HCT116 (cell line): ENCODE measurements at regions not wholly inside any gene's neighbourhood (a gene's known extent, or its start where the extent isn't known, plus 50 kb on each side); places are given as distances from the start of the nearest gene placed in this dataset.

ENCODE experiments used
- CEBPB ChIP-seq: IDR thresholded peaks from 2 replicates; pipeline ENCODE4 v1.6.1; 2012; ENCODE audit warnings: low read depth
- EGR1 ChIP-seq: IDR thresholded peaks from 2 replicates; pipeline ENCODE4 v1.6.1; 2012; ENCODE audit warnings: low read depth
- EZH2phosphoT487 ChIP-seq: fragments of 200-600 bp; IDR thresholded peaks from 2 replicates; pipeline ENCODE4 v1.6.1; 2018; ENCODE audit warnings: antibody characterized with exemption, borderline replicate concordance
- POLR2A ChIP-seq: IDR thresholded peaks from 2 replicates; pipeline ENCODE4 v1.7.0; 2011; ENCODE audit warnings: borderline replicate concordance; ENCODE audit not compliant: insufficient read depth, insufficient read length; ENCODE audit errors: extremely low read depth
- POLR2AphosphoS5 ChIP-seq: IDR thresholded peaks from 2 replicates; pipeline ENCODE4 v1.6.1; 2011; ENCODE audit warnings: mild to moderate bottlenecking, low read depth, low read length, moderate library complexity
- RAD21 ChIP-seq: IDR thresholded peaks from 2 replicates; pipeline ENCODE4 v1.6.1; 2012; ENCODE audit warnings: low read depth, mild to moderate bottlenecking
- YY1 ChIP-seq: IDR thresholded peaks from 2 replicates; pipeline ENCODE4 v1.6.1; 2011; ENCODE audit warnings: low read length, low read depth, moderate library complexity, mild to moderate bottlenecking; ENCODE audit not compliant: insufficient replicate concordance; ENCODE audit errors: extremely low read depth
- TF ChIP-seq, protein P1 (sequence below): IDR thresholded peaks from 2 replicates; pipeline ENCODE4 v1.6.1; 2011; ENCODE audit warnings: mild to moderate bottlenecking, low read length, moderate library complexity; ENCODE audit not compliant: insufficient replicate concordance; ENCODE audit errors: extremely low read depth
- TF ChIP-seq, protein P2 (sequence below), 3 experiments: fragments of 200-600 bp in 1 of 3; sonication (generic) in 1 of 3; IDR thresholded peaks in 2 of 3; conservative IDR thresholded peaks in 1 of 3; 2 replicates each; pipeline ENCODE4 v1.5.1; 2012 to 2017; ENCODE audit warnings: low read depth in 2 of 3, low read length in 2 of 3, antibody characterized with exemption in 1 of 3, borderline replicate concordance in 1 of 3, control low read depth in 1 of 3, mild to moderate bottlenecking in 1 of 3, mixed read lengths in 1 of 3, mixed run types in 1 of 3, moderate library complexity in 1 of 3; ENCODE audit not compliant: insufficient read depth in 1 of 3
- TF ChIP-seq, protein P3 (sequence below): IDR thresholded peaks from 2 replicates; pipeline ENCODE4 v1.6.1; 2012

DNA sequence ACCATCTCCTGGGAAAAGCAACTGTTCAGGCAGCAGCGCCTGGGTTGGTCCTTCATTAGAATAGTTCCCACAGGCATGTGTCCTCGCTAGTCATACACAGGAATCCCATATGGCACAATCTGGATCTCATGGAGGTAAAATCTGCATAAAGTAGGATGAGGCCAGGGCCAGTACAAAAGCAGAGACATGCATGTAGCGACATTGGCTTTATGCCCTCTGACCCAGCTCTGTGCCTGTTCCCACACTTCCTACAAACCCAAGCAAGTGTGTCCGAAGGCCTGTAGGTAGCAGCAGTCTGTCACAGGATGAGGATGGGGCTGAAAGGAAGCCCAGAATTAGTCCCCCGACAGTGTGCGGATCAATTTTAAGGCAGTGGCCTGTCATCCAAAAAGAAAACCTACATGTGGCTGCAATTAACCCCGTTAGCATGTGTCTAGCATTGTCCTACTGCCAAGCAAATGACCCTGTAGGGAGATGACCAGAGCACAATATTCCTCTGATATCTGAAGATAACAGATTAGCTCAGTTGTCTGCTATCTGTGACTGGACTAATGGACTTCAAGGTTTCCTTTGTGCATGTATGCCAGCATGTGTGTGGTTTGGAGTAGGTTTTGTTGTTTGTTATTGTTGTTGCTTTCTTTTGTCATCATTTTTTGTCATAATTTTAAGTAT is 178.8 kb downstream of the TMEM161B start:
- TF ChIP-seq, protein P1, sequence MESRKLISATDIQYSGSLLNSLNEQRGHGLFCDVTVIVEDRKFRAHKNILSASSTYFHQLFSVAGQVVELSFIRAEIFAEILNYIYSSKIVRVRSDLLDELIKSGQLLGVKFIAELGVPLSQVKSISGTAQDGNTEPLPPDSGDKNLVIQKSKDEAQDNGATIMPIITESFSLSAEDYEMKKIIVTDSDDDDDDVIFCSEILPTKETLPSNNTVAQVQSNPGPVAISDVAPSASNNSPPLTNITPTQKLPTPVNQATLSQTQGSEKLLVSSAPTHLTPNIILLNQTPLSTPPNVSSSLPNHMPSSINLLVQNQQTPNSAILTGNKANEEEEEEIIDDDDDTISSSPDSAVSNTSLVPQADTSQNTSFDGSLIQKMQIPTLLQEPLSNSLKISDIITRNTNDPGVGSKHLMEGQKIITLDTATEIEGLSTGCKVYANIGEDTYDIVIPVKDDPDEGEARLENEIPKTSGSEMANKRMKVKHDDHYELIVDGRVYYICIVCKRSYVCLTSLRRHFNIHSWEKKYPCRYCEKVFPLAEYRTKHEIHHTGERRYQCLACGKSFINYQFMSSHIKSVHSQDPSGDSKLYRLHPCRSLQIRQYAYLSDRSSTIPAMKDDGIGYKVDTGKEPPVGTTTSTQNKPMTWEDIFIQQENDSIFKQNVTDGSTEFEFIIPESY = no peak
- TF ChIP-seq, protein P2, sequence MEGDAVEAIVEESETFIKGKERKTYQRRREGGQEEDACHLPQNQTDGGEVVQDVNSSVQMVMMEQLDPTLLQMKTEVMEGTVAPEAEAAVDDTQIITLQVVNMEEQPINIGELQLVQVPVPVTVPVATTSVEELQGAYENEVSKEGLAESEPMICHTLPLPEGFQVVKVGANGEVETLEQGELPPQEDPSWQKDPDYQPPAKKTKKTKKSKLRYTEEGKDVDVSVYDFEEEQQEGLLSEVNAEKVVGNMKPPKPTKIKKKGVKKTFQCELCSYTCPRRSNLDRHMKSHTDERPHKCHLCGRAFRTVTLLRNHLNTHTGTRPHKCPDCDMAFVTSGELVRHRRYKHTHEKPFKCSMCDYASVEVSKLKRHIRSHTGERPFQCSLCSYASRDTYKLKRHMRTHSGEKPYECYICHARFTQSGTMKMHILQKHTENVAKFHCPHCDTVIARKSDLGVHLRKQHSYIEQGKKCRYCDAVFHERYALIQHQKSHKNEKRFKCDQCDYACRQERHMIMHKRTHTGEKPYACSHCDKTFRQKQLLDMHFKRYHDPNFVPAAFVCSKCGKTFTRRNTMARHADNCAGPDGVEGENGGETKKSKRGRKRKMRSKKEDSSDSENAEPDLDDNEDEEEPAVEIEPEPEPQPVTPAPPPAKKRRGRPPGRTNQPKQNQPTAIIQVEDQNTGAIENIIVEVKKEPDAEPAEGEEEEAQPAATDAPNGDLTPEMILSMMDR (IDR thresholded peaks at IDR 0.05 in 2 of 3, conservative IDR thresholded peaks at IDR 0.05 in 1 of 3; ENCODE audit: borderline replicate concordance in 1 of 3, insufficient read depth in 1 of 3, low read depth in 2 of 3, low read length in 2 of 3) = no peak
- TF ChIP-seq YY1 (no peak), EGR1 (no peak), RAD21 (no peak), CEBPB (no peak), POLR2A (no peak), EZH2phosphoT487 (no peak), POLR2AphosphoS5 (no peak)
- TF ChIP-seq, protein P3, sequence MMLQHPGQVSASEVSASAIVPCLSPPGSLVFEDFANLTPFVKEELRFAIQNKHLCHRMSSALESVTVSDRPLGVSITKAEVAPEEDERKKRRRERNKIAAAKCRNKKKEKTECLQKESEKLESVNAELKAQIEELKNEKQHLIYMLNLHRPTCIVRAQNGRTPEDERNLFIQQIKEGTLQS = no peak
